Gastrocnemius medialis (tissue), 4 donors: ENCODE measurements at regions not wholly inside any gene's neighbourhood (a gene's known extent, or its start where the extent isn't known, plus 50 kb on each side); places are given as distances from the start of the nearest gene placed in this dataset.

Source experiments
- ATAC-seq, 2 donors: fragments of 150-250 bp; one replicate each; pipeline ENCODE4 v1.9.1; 2016
- DNase-seq, 2 donors: peaks; one replicate each; pipeline ENCODE4 v3.0.0-alpha.2; 2019
- H3K27ac ChIP-seq, 4 donors: fragments of 200-600 bp; sonication (generic); 1 replicate in 1 of 4; 2 replicates in 3 of 4; pipeline ENCODE4 v1.5.1; 2016 to 2018; ENCODE audit warnings: mild to moderate bottlenecking in 2 of 4, moderate library complexity in 1 of 4
- H3K27me3 ChIP-seq, 3 donors: fragments of 200-600 bp; sonication (generic) in 2 of 3; 1 replicate in 1 of 3; 2 replicates in 2 of 3; pipeline versions ENCODE4 v1.5.1 to v1.6.0; 2016 to 2019; ENCODE audit warnings: mild to moderate bottlenecking in 1 of 3, moderate library complexity in 1 of 3
- H3K36me3 ChIP-seq, 2 donors: fragments of 200-600 bp; sonication (generic) in 1 of 2; one replicate each; pipeline ENCODE4 v1.5.1; 2017 to 2018
- H3K4me1 ChIP-seq, 2 donors: fragments of 200-600 bp; sonication (generic) in 1 of 2; one replicate each; pipeline ENCODE4 v1.5.1; 2016 to 2017; ENCODE audit warnings: mild to moderate bottlenecking in 2 of 2
- H3K4me3 ChIP-seq, 4 donors: fragments of 200-600 bp; sonication (generic) in 3 of 4; 1 replicate in 1 of 4; 2 replicates in 3 of 4; pipeline ENCODE4 v1.5.1; 2016 to 2019; ENCODE audit warnings: mild to moderate bottlenecking in 2 of 4
- H3K9me3 ChIP-seq, 3 donors: fragments of 200-600 bp; sonication (generic) in 2 of 3; 1 replicate in 1 of 3; 2 replicates in 2 of 3; pipeline ENCODE4 v1.5.1; 2016 to 2019
- POLR2A ChIP-seq, 2 donors: fragments of 450-650 bp; IDR thresholded peaks; one replicate each; pipeline ENCODE4 v1.6.1; 2017; ENCODE audit warnings: antibody characterized with exemption in 2 of 2, mild to moderate bottlenecking in 2 of 2, moderate library complexity in 2 of 2
- in situ Hi-C, 4 donors: fragments of 200-750 bp; cut with MboI; loops; one replicate each; pipeline versions ENCODE4 v1.15.0 to v1.8.0; 2017; ENCODE audit warnings: low sequenced_read_pairs in 4 of 4
- intact Hi-C: fragments of 100-400 bp; cut with DNase I; formaldehyde crosslinking; loops from one replicate; pipeline ENCODE4 v1.15.1; 2023; ENCODE audit warnings: low total_unique reads
- TF ChIP-seq, protein P1 (sequence below), 5 experiments: fragments of 450-650 bp in 3 of 5; fragments of 200-600 bp in 2 of 5; sonication (generic) in 2 of 5; IDR thresholded peaks in 4 of 5; conservative IDR thresholded peaks in 1 of 5; 1 replicate in 4 of 5; 2 replicates in 1 of 5; pipeline ENCODE4 v1.5.1; 2016 to 2019; ENCODE audit warnings: antibody characterized with exemption in 5 of 5, mild to moderate bottlenecking in 3 of 5, moderate library complexity in 3 of 5

DNA sequence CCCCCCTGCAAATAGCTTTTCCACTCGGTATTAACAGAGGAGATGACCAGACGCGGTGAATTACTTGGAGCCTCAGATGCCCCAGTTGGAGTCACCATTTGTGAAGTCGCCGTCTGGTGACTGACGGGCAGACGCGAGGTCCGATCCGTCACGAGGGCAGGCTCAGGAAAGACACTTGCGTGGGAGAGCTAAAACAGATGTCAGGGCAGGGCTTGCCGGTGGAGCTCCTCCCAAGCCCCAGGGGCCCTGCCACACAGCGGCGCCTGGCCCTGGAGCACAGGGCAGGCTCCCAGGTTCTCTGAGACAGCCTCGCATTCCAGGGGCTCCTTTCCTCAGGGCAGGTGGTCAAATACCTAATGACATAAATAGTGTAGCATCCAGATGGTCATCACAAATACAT is 348.3 kb downstream of the C16orf95 start:
- DNase-seq = no peak
- Histone ChIP-seq H3K4me3 (no peak overlapping the region), H3K27me3 (peaks cover 0 to 14% (median 0%) of the 10 kb centered on the region in 3 donors), H3K27ac (no peak overlapping the region), H3K36me3 (no peaks in the 10 kb centered on the region), H3K4me1 (no peaks in the 10 kb centered on the region), H3K9me3 (no peaks in the 10 kb centered on the region)
- TF ChIP-seq, protein P1, sequence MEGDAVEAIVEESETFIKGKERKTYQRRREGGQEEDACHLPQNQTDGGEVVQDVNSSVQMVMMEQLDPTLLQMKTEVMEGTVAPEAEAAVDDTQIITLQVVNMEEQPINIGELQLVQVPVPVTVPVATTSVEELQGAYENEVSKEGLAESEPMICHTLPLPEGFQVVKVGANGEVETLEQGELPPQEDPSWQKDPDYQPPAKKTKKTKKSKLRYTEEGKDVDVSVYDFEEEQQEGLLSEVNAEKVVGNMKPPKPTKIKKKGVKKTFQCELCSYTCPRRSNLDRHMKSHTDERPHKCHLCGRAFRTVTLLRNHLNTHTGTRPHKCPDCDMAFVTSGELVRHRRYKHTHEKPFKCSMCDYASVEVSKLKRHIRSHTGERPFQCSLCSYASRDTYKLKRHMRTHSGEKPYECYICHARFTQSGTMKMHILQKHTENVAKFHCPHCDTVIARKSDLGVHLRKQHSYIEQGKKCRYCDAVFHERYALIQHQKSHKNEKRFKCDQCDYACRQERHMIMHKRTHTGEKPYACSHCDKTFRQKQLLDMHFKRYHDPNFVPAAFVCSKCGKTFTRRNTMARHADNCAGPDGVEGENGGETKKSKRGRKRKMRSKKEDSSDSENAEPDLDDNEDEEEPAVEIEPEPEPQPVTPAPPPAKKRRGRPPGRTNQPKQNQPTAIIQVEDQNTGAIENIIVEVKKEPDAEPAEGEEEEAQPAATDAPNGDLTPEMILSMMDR (IDR thresholded peaks at IDR 0.05 in 4 of 5, conservative IDR thresholded peaks at IDR 0.05 in 1 of 5) = no peak
- no peak for TF ChIP-seq POLR2A (IDR thresholded peaks at IDR 0.05)
- ATAC-seq = no peak
- intact Hi-C loops (no loop called here), in situ Hi-C loops (no loop called here)

DNA sequence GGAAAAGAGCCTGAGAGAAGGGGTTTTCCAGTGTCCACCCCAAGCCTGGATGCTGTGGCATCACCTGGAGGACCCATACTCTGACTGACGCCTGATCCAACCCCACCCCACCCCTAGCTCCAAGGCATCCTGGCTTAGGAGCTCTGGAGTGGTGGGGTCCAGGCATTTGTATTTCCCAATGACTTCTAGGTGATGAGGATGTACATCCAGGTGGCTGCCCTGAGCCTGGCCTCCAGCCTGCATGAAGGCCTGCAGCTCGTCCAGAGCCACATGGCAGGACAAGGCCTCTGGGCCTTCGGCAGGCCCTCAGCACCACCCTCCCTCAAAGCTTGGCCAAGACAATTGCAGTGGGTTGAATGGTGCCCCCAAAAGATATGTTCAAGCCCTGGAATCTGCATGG is 347.5 kb downstream of the C16orf95 start:
- Histone ChIP-seq H3K9me3 (no peaks in the 10 kb centered on the region), H3K27ac (no peak overlapping the region), H3K36me3 (no peaks in the 10 kb centered on the region), H3K4me1 (no peaks in the 10 kb centered on the region), H3K4me3 (no peak overlapping the region), H3K27me3 (peaks cover 0 to 14% (median 0%) of the 10 kb centered on the region in 3 donors)
- DNase-seq = no peak
- intact Hi-C loops = no loop called here
- TF ChIP-seq, protein P1 (IDR thresholded peaks at IDR 0.05 in 4 of 5, conservative IDR thresholded peaks at IDR 0.05 in 1 of 5) = no peak
- no peak for TF ChIP-seq POLR2A (IDR thresholded peaks at IDR 0.05)
- in situ Hi-C loops = no loop called here
- ATAC-seq = no peak

DNA sequence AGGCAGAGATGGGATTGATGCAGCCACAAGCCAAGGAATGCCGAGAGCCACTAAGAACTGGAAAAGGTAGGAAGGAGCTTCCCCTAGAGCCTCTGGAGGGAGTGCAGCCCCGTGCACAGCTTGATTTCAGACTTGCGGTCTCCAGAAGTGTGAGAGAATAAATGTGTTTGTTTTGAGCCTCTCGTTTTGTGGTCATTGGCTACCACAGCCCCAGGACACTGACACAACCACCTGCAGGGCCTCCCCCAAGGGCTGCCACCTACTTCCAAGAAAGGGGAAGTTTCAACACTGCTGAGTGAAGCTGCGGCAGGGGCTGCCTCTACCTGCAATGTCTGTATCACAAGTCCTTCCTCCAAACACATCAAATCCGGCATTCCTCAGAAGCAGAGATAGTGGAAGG is 346.9 kb downstream of the C16orf95 start:
- Histone ChIP-seq H3K27me3 (peaks cover 0 to 14% (median 0%) of the 10 kb centered on the region in 3 donors), H3K4me3 (no peak overlapping the region), H3K27ac (no peak overlapping the region), H3K36me3 (no peaks in the 10 kb centered on the region), H3K4me1 (no peaks in the 10 kb centered on the region), H3K9me3 (no peaks in the 10 kb centered on the region)
- in situ Hi-C loops = no loop called here
- ATAC-seq = no peak
- no peak for DNase-seq
- TF ChIP-seq, protein P1 (IDR thresholded peaks at IDR 0.05 in 4 of 5, conservative IDR thresholded peaks at IDR 0.05 in 1 of 5) = no peak
- no peak for TF ChIP-seq POLR2A (IDR thresholded peaks at IDR 0.05)
- intact Hi-C loops = no loop called here

DNA sequence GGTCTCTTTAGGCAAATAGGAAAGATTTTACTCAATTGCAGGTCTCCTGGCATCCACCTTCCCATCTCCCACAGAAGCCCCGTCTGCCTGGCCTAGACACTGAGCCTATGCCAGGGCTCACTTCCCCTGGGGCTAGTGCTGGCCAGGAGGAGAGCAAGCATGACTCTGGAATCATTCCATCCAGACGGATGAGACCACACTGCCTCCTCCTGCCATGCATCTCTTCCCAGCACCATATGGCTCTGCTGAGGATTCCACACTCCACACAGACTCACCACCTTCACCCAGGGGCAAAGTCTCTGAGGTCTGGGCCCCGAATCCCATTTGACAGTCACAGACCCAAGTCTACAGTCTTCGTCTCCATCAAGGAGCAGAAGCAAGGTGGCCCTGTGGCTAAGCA is 346.5 kb downstream of the C16orf95 start:
- H3K27me3 ChIP-seq = peaks cover 0 to 14% (median 0%) of the 10 kb centered on the region in 3 donors
- no peaks in the 10 kb centered on the region for H3K9me3 ChIP-seq
- no peak overlapping the region for H3K27ac ChIP-seq
- no peaks in the 10 kb centered on the region for H3K4me1 ChIP-seq
- intact Hi-C loops (no loop called here), in situ Hi-C loops (no loop called here)
- TF ChIP-seq, protein P1 (IDR thresholded peaks at IDR 0.05 in 4 of 5, conservative IDR thresholded peaks at IDR 0.05 in 1 of 5) = no peak
- TF ChIP-seq POLR2A (IDR thresholded peaks at IDR 0.05) = no peak
- ATAC-seq (no peak), DNase-seq (no peak)
- H3K4me3 ChIP-seq = no peak overlapping the region
- H3K36me3 ChIP-seq = no peaks in the 10 kb centered on the region

DNA sequence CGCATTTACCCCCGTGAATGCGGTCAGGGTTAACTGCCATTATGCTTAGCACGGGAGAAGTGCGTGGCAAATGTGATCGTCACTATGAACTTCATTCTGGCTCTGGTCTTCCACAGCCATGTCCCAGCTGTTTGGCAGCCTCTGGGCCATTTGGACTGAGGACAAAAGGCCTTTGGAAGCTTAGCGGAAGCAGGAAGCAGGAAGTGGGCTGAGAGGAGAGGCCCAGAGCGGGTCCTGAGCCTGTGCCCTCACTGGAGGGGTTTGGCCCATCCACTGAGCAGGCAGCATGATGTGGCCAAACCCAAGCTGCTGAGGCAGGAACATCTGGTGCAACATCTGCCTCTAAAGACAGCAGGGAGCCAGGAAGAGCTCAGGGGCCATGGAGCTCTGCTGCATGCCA is 345.9 kb downstream of the C16orf95 start:
- TF ChIP-seq, protein P1 (IDR thresholded peaks at IDR 0.05 in 4 of 5, conservative IDR thresholded peaks at IDR 0.05 in 1 of 5) = no peak
- TF ChIP-seq POLR2A (IDR thresholded peaks at IDR 0.05) = no peak
- H3K4me1 ChIP-seq = no peaks in the 10 kb centered on the region

More for the DNA sequence above, 345.9 kb downstream of the C16orf95 start:
- Histone ChIP-seq H3K4me3 (no peak overlapping the region), H3K36me3 (no peaks in the 10 kb centered on the region), H3K9me3 (no peaks in the 10 kb centered on the region), H3K27me3 (peaks cover 0 to 14% (median 0%) of the 10 kb centered on the region in 3 donors), H3K27ac (no peak overlapping the region)
- intact Hi-C loops (no loop called here), in situ Hi-C loops (no loop called here)
- DNase-seq (no peak), ATAC-seq (no peak)
